Neural progenitor cell (in vitro differentiated cells): ENCODE measurements at regions not wholly inside any gene's neighbourhood (a gene's known extent, or its start where the extent isn't known, plus 50 kb on each side); places are given as distances from the start of the nearest gene placed in this dataset.

Source experiments
- DNase-seq: peaks from one replicate; pipeline ENCODE4 v3.0.0-alpha.2; 2016; ENCODE audit warnings: low spot score
- H2AFZ ChIP-seq: fragments of 200-600 bp; sonication (generic); replicated peaks from 2 replicates; pipeline ENCODE4 v1.6.1; 2016; ENCODE audit warnings: antibody characterized with exemption
- H3F3A ChIP-seq: fragments of 200-600 bp; sonication (generic); 2 replicates; pipeline ENCODE4 v1.6.1; 2016; ENCODE audit warnings: antibody characterized with exemption, low read depth
- H3K27ac ChIP-seq: fragments of 200-600 bp; sonication (generic); 2 replicates; pipeline ENCODE4 v1.5.1; 2016; ENCODE audit warnings: mild to moderate bottlenecking
- H3K27me3 ChIP-seq: fragments of 200-600 bp; sonication (generic); 2 replicates; pipeline ENCODE4 v1.6.1; 2016; ENCODE audit warnings: mild to moderate bottlenecking, moderate library complexity
- H3K36me3 ChIP-seq: fragments of 200-600 bp; sonication (generic); 2 replicates; pipeline ENCODE4 v1.5.1; 2016
- H3K4me1 ChIP-seq: fragments of 200-600 bp; sonication (generic); 2 replicates; pipeline ENCODE4 v1.6.1; 2016; ENCODE audit warnings: mixed run types
- H3K4me2 ChIP-seq: fragments of 200-600 bp; sonication (generic); 2 replicates; pipeline ENCODE4 v1.6.1; 2016
- H3K4me3 ChIP-seq: fragments of 200-600 bp; sonication (generic); 2 replicates; pipeline ENCODE4 v1.5.1; 2016
- H3K79me2 ChIP-seq: fragments of 200-600 bp; sonication (generic); 2 replicates; pipeline ENCODE4 v1.6.1; 2016; ENCODE audit warnings: low read depth
- H3K9ac ChIP-seq: fragments of 200-600 bp; sonication (generic); 2 replicates; pipeline ENCODE4 v1.6.1; 2016
- H3K9me3 ChIP-seq: fragments of 200-600 bp; sonication (generic); 2 replicates; pipeline ENCODE4 v1.5.1; 2016; ENCODE audit warnings: low read depth
- H4K20me1 ChIP-seq: fragments of 200-600 bp; sonication (generic); 2 replicates; pipeline ENCODE4 v1.6.1; 2016; ENCODE audit warnings: low read depth
- H3K27ac Mint-ChIP-seq: 3 replicates; pipeline ENCODE4 v1.8.0; 2021; ENCODE audit warnings: mixed read lengths
- H3K27me3 Mint-ChIP-seq: 2 replicates; pipeline ENCODE4 v1.8.0; 2022; ENCODE audit warnings: low read depth, mild to moderate bottlenecking, inconsistent platforms, moderate library complexity, mixed read lengths; ENCODE audit not compliant: insufficient read depth
- H3K36me3 Mint-ChIP-seq: 3 replicates; pipeline ENCODE4 v1.8.0; 2021; ENCODE audit warnings: mixed read lengths
- H3K4me1 Mint-ChIP-seq: 3 replicates; pipeline ENCODE4 v1.8.0; 2021; ENCODE audit warnings: mixed read lengths
- H3K4me3 Mint-ChIP-seq: 3 replicates; pipeline ENCODE4 v1.8.0; 2021; ENCODE audit warnings: mild to moderate bottlenecking, moderate library complexity, mixed read lengths
- H3K9me3 Mint-ChIP-seq: 3 replicates; pipeline ENCODE4 v1.8.0; 2020; ENCODE audit warnings: mixed read lengths
- EZH2 ChIP-seq: fragments of 200-600 bp; sonication (generic); IDR thresholded peaks from 2 replicates; pipeline ENCODE4 v1.6.1; 2017; ENCODE audit warnings: antibody characterized with exemption, mild to moderate bottlenecking, moderate library complexity
- EZH2phosphoT487 ChIP-seq: fragments of 200-600 bp; sonication (generic); IDR thresholded peaks from 2 replicates; pipeline ENCODE4 v1.6.1; 2017; ENCODE audit warnings: antibody characterized with exemption
- TF ChIP-seq, protein P1 (sequence below): fragments of 200-600 bp; sonication (generic); IDR thresholded peaks from 2 replicates; pipeline ENCODE4 v1.5.1; 2017; ENCODE audit warnings: antibody characterized with exemption, mild to moderate bottlenecking

DNA sequence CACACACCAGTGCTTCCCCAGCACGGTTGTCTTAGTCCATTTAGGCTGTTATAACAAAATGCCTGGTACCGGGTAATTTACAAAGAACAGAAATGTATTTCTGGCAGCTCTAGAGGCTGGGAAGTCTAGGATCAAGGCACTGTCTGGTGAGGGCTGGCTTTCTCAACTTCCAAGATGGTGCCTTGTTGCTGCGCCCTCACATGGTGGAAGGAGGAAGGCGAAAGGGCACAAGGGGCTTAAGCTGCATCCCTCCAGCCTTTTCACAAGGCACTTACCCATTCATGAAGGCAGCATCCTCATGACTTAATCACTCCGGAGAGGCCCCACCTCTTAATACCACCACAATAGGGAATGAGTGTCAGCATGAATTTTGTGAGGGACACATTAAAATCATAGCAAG, 155.5 kb downstream of the SLC15A5 start:
- Mint-ChIP-seq H3K27me3 (peaks cover 2% of the 10 kb centered on the region), H3K27ac (no peak overlapping the region), H3K4me3 (no peak overlapping the region), H3K36me3 (no peaks in the 10 kb centered on the region), H3K4me1 (peaks cover 7% of the 10 kb centered on the region), H3K9me3 (peaks cover 2% of the 10 kb centered on the region)
- H3K9ac ChIP-seq = no peak overlapping the region
- peak; percentile 17 for DNase-seq
- H3F3A ChIP-seq = no peaks in the 10 kb centered on the region
- no peak overlapping the region for H3K27ac ChIP-seq
- no peaks in the 10 kb centered on the region for H3K79me2 ChIP-seq
- H3K27me3 ChIP-seq = no peaks in the 10 kb centered on the region
- H3K9me3 ChIP-seq = no peaks in the 10 kb centered on the region
- TF ChIP-seq EZH2 (no peak), EZH2phosphoT487 (no peak)
- TF ChIP-seq, protein P1, sequence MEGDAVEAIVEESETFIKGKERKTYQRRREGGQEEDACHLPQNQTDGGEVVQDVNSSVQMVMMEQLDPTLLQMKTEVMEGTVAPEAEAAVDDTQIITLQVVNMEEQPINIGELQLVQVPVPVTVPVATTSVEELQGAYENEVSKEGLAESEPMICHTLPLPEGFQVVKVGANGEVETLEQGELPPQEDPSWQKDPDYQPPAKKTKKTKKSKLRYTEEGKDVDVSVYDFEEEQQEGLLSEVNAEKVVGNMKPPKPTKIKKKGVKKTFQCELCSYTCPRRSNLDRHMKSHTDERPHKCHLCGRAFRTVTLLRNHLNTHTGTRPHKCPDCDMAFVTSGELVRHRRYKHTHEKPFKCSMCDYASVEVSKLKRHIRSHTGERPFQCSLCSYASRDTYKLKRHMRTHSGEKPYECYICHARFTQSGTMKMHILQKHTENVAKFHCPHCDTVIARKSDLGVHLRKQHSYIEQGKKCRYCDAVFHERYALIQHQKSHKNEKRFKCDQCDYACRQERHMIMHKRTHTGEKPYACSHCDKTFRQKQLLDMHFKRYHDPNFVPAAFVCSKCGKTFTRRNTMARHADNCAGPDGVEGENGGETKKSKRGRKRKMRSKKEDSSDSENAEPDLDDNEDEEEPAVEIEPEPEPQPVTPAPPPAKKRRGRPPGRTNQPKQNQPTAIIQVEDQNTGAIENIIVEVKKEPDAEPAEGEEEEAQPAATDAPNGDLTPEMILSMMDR = peak; percentile 31
- H3K4me3 ChIP-seq = no peak overlapping the region
- no peaks in the 10 kb centered on the region for H3K36me3 ChIP-seq
- peaks cover 10% of the 10 kb centered on the region for H3K4me1 ChIP-seq
- H2AFZ ChIP-seq = peak overlapping the region; percentile 9
- H4K20me1 ChIP-seq = no peaks in the 10 kb centered on the region
- no peak overlapping the region for H3K4me2 ChIP-seq

DNA sequence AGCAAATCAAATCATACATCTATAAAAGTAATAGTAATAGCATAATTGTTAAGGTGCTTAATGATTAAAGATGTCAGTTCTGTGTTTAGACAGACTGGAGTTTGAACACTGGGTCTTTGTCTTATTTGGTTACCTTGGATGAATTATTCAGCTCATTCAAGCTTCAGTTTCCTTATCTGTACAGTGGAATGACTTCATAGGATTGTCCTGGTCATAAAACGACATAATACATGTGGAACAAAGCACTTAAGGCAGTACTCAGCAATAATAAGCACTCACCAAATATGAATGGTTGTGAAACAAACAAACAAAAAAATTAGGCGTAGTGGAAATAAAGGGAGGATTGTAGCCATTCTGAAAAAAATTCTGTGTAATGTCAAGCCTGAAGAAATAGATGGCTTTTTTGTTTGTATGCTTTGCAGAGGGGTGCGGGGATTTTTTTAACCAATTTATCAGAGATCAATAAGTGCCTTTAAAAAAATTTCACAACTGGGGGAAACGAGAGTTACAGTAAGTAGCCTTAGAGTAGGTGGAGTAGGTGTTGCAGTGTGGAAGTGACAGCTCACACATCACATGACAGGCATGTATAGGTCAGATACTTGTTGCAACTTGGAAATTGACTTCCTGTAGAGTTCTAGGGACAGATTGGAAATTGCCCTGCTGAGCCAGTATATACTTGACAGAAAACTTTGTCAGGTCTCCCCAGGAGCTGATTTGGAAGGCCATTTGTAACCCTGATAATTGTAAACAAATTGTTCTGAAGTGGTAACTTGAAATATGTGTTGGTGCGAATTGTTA, 157.7 kb downstream of the SLC15A5 start:
- Mint-ChIP-seq H3K4me1 (peaks cover 7% of the 10 kb centered on the region), H3K36me3 (no peaks in the 10 kb centered on the region), H3K9me3 (no peaks in the 10 kb centered on the region), H3K27me3 (peaks cover 2% of the 10 kb centered on the region), H3K27ac (no peak overlapping the region), H3K4me3 (no peak overlapping the region)
- Histone ChIP-seq H3K27ac (no peak overlapping the region), H3K4me3 (no peak overlapping the region), H4K20me1 (no peaks in the 10 kb centered on the region), H3K79me2 (no peaks in the 10 kb centered on the region), H3K9ac (no peak overlapping the region), H3K36me3 (no peaks in the 10 kb centered on the region), H3K4me1 (peaks cover 10% of the 10 kb centered on the region), H3K4me2 (no peak overlapping the region), H3K9me3 (no peaks in the 10 kb centered on the region), H3K27me3 (no peaks in the 10 kb centered on the region), H3F3A (no peaks in the 10 kb centered on the region), H2AFZ (no peak overlapping the region)
- DNase-seq = no peak
- TF ChIP-seq EZH2phosphoT487 (no peak), EZH2 (no peak)
- TF ChIP-seq, protein P1 = no peak

DNA sequence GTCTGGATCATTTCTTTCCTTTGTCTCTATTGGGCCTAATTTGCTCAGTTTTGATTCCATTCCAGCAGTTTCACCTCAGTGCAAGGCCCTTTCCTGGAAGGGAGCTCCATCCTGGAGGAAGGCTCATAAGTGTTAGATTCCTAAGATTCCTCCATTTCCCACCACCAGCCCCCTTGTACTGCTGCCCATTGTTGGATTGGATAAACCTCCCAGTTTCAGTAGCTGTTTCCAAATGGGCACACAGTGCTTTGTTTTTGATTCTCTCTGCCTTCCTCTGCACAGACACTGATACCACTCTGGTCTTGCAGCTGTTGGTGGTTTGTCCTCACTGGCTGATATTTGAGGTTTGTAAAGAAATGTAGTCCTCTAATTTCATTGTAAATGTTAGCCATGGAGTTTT, 158.9 kb downstream of the SLC15A5 start:
- peak; percentile 47 for DNase-seq
- no peaks in the 10 kb centered on the region for H3F3A ChIP-seq
- H3K4me3 ChIP-seq = no peak overlapping the region
- Mint-ChIP-seq H3K27me3 (peaks cover 2% of the 10 kb centered on the region), H3K36me3 (no peaks in the 10 kb centered on the region), H3K4me1 (peaks cover 3% of the 10 kb centered on the region), H3K4me3 (no peak overlapping the region), H3K9me3 (no peaks in the 10 kb centered on the region), H3K27ac (no peak overlapping the region)
- H3K79me2 ChIP-seq = no peaks in the 10 kb centered on the region
- no peaks in the 10 kb centered on the region for H3K27me3 ChIP-seq
- H3K36me3 ChIP-seq = no peaks in the 10 kb centered on the region
- H3K9ac ChIP-seq = no peak overlapping the region
- TF ChIP-seq EZH2phosphoT487 = peak; percentile 29
- TF ChIP-seq EZH2 = no peak
- TF ChIP-seq, protein P1 = no peak
- no peaks in the 10 kb centered on the region for H3K9me3 ChIP-seq
- no peak overlapping the region for H3K27ac ChIP-seq
- H4K20me1 ChIP-seq = no peaks in the 10 kb centered on the region
- peaks cover 12% of the 10 kb centered on the region for H3K4me1 ChIP-seq
- peak overlapping the region; percentile 2 for H3K4me2 ChIP-seq
- peak overlapping the region; percentile 96 for H2AFZ ChIP-seq
